HCT116 (cell line): ENCODE measurements at regions not wholly inside any gene's neighbourhood (a gene's known extent, or its start where the extent isn't known, plus 50 kb on each side); places are given as distances from the start of the nearest gene placed in this dataset.

Source experiments
- ATAC-seq: fragments of 200-7000 bp; cut with Tn5 transposase; 2 replicates; pipeline ENCODE4 v1.9.1; 2020; ENCODE audit warnings: mild to moderate bottlenecking, moderate library complexity
- BruUV-seq: library from RNA; stranded (reverse); fragments of 400-500 nt; replicated peaks from 2 replicates; lab custom pipeline; 2021; lab: Mats Ljungman, UMichigan
- CTCF ChIA-PET: fragments of 300-600 bp; sonication (Branson Sonifier 250); formaldehyde crosslinking; loops from one replicate; lab custom pipeline; 2021; ENCODE audit warnings: antibody characterized with exemption; lab: Charles Lee
- POLR2A ChIA-PET: fragments of 300-600, 350-600 bp; sonication (Branson Sonifier 250); formaldehyde crosslinking; loops from one replicate; lab custom pipeline; 2021; ENCODE audit warnings: antibody characterized with exemption; lab: Charles Lee
- RAD21 ChIA-PET, 2 experiments: fragments of 300-600 bp; sonication (Branson Sonifier 250); formaldehyde crosslinking; loops; one replicate each; lab custom pipeline; 2023; ENCODE audit warnings: low total read pairs in 2 of 2; ENCODE audit not compliant: uncharacterized antibody in 2 of 2, unreplicated experiment in 2 of 2, low non-redundant PET in 1 of 2; lab: Charles Lee
- DNase-seq: peaks from one replicate; pipeline ENCODE4 v3.0.0-alpha.2; 2010; ENCODE audit warnings: low read depth, low spot score
- H2AFZ ChIP-seq: fragments of 200-600 bp; shearing (Covaris generic), sonication (generic); 2 replicates; pipeline ENCODE4 v1.6.1; 2017; ENCODE audit warnings: low read depth, mixed run types, mixed read lengths, antibody characterized with exemption, low read length; ENCODE audit not compliant: poor library complexity, severe bottlenecking
- H3K27ac ChIP-seq: 2 replicates; pipeline ENCODE4 v1.5.1; 2012; ENCODE audit warnings: low read depth, low read length
- H3K27me3 ChIP-seq: fragments of 200-600 bp; sonication (generic); 2 replicates; pipeline ENCODE4 v1.6.1; 2016; ENCODE audit warnings: mixed run types, low read length, mixed read lengths; ENCODE audit not compliant: insufficient read depth
- H3K36me3 ChIP-seq, 2 experiments: fragments of 200-500 bp in 1 of 2; fragments of 200-600 bp in 1 of 2; sonication (Bioruptor generic) in 1 of 2; sonication (generic) in 1 of 2; 2 replicates each; pipeline versions ENCODE4 v1.5.1 to v1.6.1; 2014 to 2016; ENCODE audit warnings: low read length in 2 of 2, inconsistent platforms in 1 of 2, mixed read lengths in 1 of 2, mixed run types in 1 of 2; ENCODE audit not compliant: insufficient read depth in 2 of 2, control insufficient read depth in 1 of 2
- H3K4me1 ChIP-seq, 2 experiments: fragments of 200-600 bp in 1 of 2; sonication (generic) in 1 of 2; 2 replicates each; pipeline versions ENCODE4 v1.5.1 to v1.6.1; 2012 to 2017; ENCODE audit warnings: low read length in 2 of 2, inconsistent platforms in 1 of 2, mild to moderate bottlenecking in 1 of 2, mixed read lengths in 1 of 2, mixed run types in 1 of 2, moderate library complexity in 1 of 2; ENCODE audit not compliant: insufficient read depth in 2 of 2, control insufficient read depth in 1 of 2
- H3K4me2 ChIP-seq: fragments of 200-600 bp; sonication (generic); 2 replicates; pipeline ENCODE4 v1.6.1; 2017; ENCODE audit warnings: mixed run types, low read length, mixed read lengths
- H3K4me3 ChIP-seq, 2 experiments: fragments of 200-600 bp in 1 of 2; sonication (generic) in 1 of 2; replicated peaks in 1 of 2; 2 replicates each; pipeline ENCODE4 v1.5.1; 2011 to 2016; ENCODE audit warnings: low read length in 2 of 2, control low read depth in 1 of 2, low read depth in 1 of 2, mild to moderate bottlenecking in 1 of 2, mixed read lengths in 1 of 2, mixed run types in 1 of 2
- H3K79me2 ChIP-seq: fragments of 200-600 bp; sonication (generic); 2 replicates; pipeline ENCODE4 v1.6.1; 2017; ENCODE audit warnings: mild to moderate bottlenecking, mixed run types, low read length, moderate library complexity, mixed read lengths; ENCODE audit not compliant: insufficient read depth
- H3K9ac ChIP-seq: fragments of 200-600 bp; sonication (generic); 2 replicates; pipeline ENCODE4 v1.6.1; 2016; ENCODE audit warnings: low read length, mixed read lengths
- H3K9me2 ChIP-seq: fragments of 200-600 bp; sonication (generic), shearing (Covaris generic); 2 replicates; pipeline ENCODE4 v1.6.1; 2017; ENCODE audit warnings: mixed run types, mild to moderate bottlenecking, moderate library complexity; ENCODE audit not compliant: insufficient read depth
- H3K9me3 ChIP-seq, 2 experiments: fragments of 200-500 bp in 1 of 2; fragments of 200-600 bp in 1 of 2; sonication (Bioruptor generic) in 1 of 2; sonication (generic) in 1 of 2; 2 replicates each; pipeline ENCODE4 v1.6.1; 2014 to 2017; ENCODE audit warnings: low read length in 2 of 2, mixed read lengths in 2 of 2, inconsistent platforms in 1 of 2, low read depth in 1 of 2, mild to moderate bottlenecking in 1 of 2, mixed run types in 1 of 2, moderate library complexity in 1 of 2; ENCODE audit not compliant: control insufficient read depth in 1 of 2, insufficient read depth in 1 of 2
- H4K20me1 ChIP-seq: fragments of 200-600 bp; sonication (generic), shearing (Covaris generic); 2 replicates; pipeline ENCODE4 v1.6.1; 2017; ENCODE audit warnings: mixed run types, mild to moderate bottlenecking, moderate library complexity; ENCODE audit not compliant: insufficient read depth
- CBX3 ChIP-seq: IDR thresholded peaks from 2 replicates; pipeline ENCODE4 v1.6.1; 2012; ENCODE audit warnings: low read depth
- CEBPB ChIP-seq: IDR thresholded peaks from 2 replicates; pipeline ENCODE4 v1.6.1; 2012; ENCODE audit warnings: low read depth
- CTCF ChIP-seq, 3 experiments: fragments of 200-600 bp in 1 of 3; sonication (generic) in 1 of 3; IDR thresholded peaks in 2 of 3; conservative IDR thresholded peaks in 1 of 3; 2 replicates each; pipeline ENCODE4 v1.5.1; 2012 to 2017; ENCODE audit warnings: low read depth in 2 of 3, low read length in 2 of 3, antibody characterized with exemption in 1 of 3, borderline replicate concordance in 1 of 3, control low read depth in 1 of 3, mild to moderate bottlenecking in 1 of 3, mixed read lengths in 1 of 3, mixed run types in 1 of 3, moderate library complexity in 1 of 3; ENCODE audit not compliant: insufficient read depth in 1 of 3
- ELF1 ChIP-seq: IDR thresholded peaks from 2 replicates; pipeline ENCODE4 v1.6.1; 2012; ENCODE audit warnings: low read depth, borderline replicate concordance
- EZH2 ChIP-seq: fragments of 200-600 bp; sonication (generic); IDR thresholded peaks from 2 replicates; pipeline ENCODE4 v1.6.1; 2017; ENCODE audit warnings: antibody characterized with exemption, mixed run types
- EZH2phosphoT487 ChIP-seq: fragments of 200-600 bp; IDR thresholded peaks from 2 replicates; pipeline ENCODE4 v1.6.1; 2018; ENCODE audit warnings: antibody characterized with exemption, borderline replicate concordance
- FOSL1 ChIP-seq: IDR thresholded peaks from 2 replicates; pipeline ENCODE4 v1.6.1; 2012; ENCODE audit warnings: low read depth
- MAX ChIP-seq: IDR thresholded peaks from 2 replicates; pipeline ENCODE4 v1.6.1; 2012
- POLR2A ChIP-seq: IDR thresholded peaks from 2 replicates; pipeline ENCODE4 v1.7.0; 2011; ENCODE audit warnings: borderline replicate concordance; ENCODE audit not compliant: insufficient read depth, insufficient read length; ENCODE audit errors: extremely low read depth
- SIN3A ChIP-seq: IDR thresholded peaks from 2 replicates; pipeline ENCODE4 v1.6.1; 2012; ENCODE audit warnings: low read depth
- ZFX ChIP-seq: fragments of 450-650 bp; IDR thresholded peaks from 2 replicates; pipeline ENCODE4 v1.6.1; 2017
- intact Hi-C: fragments of 100-400 bp; cut with micrococcal nuclease; formaldehyde crosslinking; loops from 2 replicates; pipeline ENCODE4 v1.10.0; 2022
- TF ChIP-seq, protein P1 (sequence below): IDR thresholded peaks from 2 replicates; pipeline ENCODE4 v1.6.1; 2011; ENCODE audit warnings: mild to moderate bottlenecking, low read length, moderate library complexity; ENCODE audit not compliant: insufficient replicate concordance; ENCODE audit errors: extremely low read depth
- TF ChIP-seq, protein P2 (sequence below): IDR thresholded peaks from 2 replicates; pipeline ENCODE4 v1.6.1; 2012

DNA sequence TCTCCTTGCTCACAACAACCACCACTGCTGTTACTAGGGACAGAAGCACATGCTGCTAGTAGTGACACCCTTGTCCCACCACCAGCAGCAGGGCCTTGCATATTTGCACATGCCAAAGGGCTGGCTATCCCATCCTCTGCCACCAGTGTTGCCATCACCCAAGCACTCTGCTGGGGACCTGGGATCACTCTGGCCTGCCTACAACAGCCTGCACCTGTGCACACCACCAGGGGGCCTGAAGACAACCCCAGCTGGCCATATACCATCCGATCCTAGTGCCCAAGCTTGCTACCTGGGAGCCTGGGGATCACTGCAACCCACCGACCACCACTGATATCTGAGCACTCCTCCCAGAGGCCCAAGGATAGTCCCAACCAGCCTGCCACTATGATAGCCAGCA lies 99.9 kb upstream of the FANCL start:
- no peak overlapping the region for H3K9ac ChIP-seq
- H2AFZ ChIP-seq = no peak overlapping the region
- RAD21 ChIA-PET = no interaction called here
- no peaks in the 10 kb centered on the region for H3K36me3 ChIP-seq
- POLR2A ChIA-PET = no interaction called here
- TF ChIP-seq CBX3 (no peak), CTCF (IDR thresholded peaks at IDR 0.05 in 2 of 3, conservative IDR thresholded peaks at IDR 0.05 in 1 of 3; ENCODE audit: borderline replicate concordance in 1 of 3, insufficient read depth in 1 of 3, low read depth in 2 of 3, low read length in 2 of 3) (peak in 2 of 3 experiments; percentile 11 to 27; a peak in 3 of 6 replicates)
- CTCF ChIA-PET = no interaction called here
- no peak overlapping the region for H3K4me3 ChIP-seq
- DNase-seq (no peak), ATAC-seq (peak; percentile 74)
- no peak overlapping the region for H3K4me2 ChIP-seq
- intact Hi-C loops = no loop called here
- no peaks in the 10 kb centered on the region for H3K79me2 ChIP-seq
- H3K9me3 ChIP-seq = no peaks in the 10 kb centered on the region
- H3K9me2 ChIP-seq = no peaks in the 10 kb centered on the region
- no peaks in the 10 kb centered on the region for H3K27me3 ChIP-seq
- no peaks in the 10 kb centered on the region for H3K4me1 ChIP-seq
- H3K27ac ChIP-seq = no peak overlapping the region
- no peaks in the 10 kb centered on the region for H4K20me1 ChIP-seq
- no TSS peak for BruUV-seq

DNA sequence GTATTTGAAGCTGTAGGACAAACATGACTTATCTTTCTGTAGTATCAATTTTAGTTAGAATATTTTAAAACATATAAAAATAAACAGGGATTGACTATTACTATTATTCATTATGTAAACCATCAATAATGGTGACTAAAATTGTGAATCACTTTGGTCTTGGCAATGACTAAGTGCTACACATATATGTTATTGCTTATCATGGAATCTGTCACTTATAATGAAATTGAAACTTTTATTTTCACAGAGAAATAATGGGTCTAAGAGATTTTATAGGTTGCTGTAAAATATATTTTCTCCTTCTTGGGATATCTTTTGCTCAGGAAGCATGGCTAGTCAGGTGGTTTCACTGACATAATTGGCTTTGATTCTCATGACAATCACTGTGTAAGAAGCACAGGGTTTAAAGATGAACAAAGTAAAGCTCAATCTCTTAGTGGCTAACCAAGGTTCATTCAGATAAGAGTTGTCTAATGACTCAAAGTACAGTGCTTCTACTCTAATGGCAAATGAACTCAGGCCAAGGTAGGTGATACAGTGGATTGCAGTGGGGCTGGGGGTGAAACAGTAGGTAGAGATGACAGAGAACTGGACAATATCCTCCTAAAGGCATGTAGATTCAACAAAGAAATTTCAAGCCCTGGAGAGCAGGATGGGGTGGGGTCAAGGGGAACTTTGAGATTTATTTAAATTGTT lies 98.6 kb upstream of the FANCL start:
- ChIA-PET POLR2A (no interaction called here), CTCF (no interaction called here), RAD21 (no interaction called here)
- H3K27me3 ChIP-seq = no peaks in the 10 kb centered on the region
- no peak for DNase-seq
- no peak for ATAC-seq
- H2AFZ ChIP-seq = no peak overlapping the region
- H3K9me3 ChIP-seq = no peaks in the 10 kb centered on the region
- H3K27ac ChIP-seq = no peak overlapping the region
- no peak overlapping the region for H3K4me2 ChIP-seq
- H3K9ac ChIP-seq = no peak overlapping the region
- no peaks in the 10 kb centered on the region for H3K9me2 ChIP-seq
- BruUV-seq = no TSS peak
- no peaks in the 10 kb centered on the region for H3K79me2 ChIP-seq
- no peak overlapping the region for H3K4me3 ChIP-seq
- H3K36me3 ChIP-seq = no peaks in the 10 kb centered on the region
- intact Hi-C loops = no loop called here
- no peaks in the 10 kb centered on the region for H4K20me1 ChIP-seq
- no peaks in the 10 kb centered on the region for H3K4me1 ChIP-seq
- TF ChIP-seq ELF1 (no peak), EZH2 (no peak), SIN3A (no peak), POLR2A (no peak), FOSL1 (no peak), CBX3 (no peak), EZH2phosphoT487 (no peak), ZFX (no peak), MAX (no peak), CTCF (IDR thresholded peaks at IDR 0.05 in 2 of 3, conservative IDR thresholded peaks at IDR 0.05 in 1 of 3; ENCODE audit: borderline replicate concordance in 1 of 3, insufficient read depth in 1 of 3, low read depth in 2 of 3, low read length in 2 of 3) (no peak), CEBPB (no peak)
- TF ChIP-seq, protein P1, sequence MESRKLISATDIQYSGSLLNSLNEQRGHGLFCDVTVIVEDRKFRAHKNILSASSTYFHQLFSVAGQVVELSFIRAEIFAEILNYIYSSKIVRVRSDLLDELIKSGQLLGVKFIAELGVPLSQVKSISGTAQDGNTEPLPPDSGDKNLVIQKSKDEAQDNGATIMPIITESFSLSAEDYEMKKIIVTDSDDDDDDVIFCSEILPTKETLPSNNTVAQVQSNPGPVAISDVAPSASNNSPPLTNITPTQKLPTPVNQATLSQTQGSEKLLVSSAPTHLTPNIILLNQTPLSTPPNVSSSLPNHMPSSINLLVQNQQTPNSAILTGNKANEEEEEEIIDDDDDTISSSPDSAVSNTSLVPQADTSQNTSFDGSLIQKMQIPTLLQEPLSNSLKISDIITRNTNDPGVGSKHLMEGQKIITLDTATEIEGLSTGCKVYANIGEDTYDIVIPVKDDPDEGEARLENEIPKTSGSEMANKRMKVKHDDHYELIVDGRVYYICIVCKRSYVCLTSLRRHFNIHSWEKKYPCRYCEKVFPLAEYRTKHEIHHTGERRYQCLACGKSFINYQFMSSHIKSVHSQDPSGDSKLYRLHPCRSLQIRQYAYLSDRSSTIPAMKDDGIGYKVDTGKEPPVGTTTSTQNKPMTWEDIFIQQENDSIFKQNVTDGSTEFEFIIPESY = no peak
- TF ChIP-seq, protein P2, sequence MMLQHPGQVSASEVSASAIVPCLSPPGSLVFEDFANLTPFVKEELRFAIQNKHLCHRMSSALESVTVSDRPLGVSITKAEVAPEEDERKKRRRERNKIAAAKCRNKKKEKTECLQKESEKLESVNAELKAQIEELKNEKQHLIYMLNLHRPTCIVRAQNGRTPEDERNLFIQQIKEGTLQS = no peak
